Heart left ventricle (tissue), 13 donors: ENCODE measurements at regions not wholly inside any gene's neighbourhood (a gene's known extent, or its start where the extent isn't known, plus 50 kb on each side); places are given as distances from the start of the nearest gene placed in this dataset.

Experiments used
- POLR2A ChIP-seq, 2 donors: fragments of 450-650 bp; IDR thresholded peaks; one replicate each; pipeline ENCODE4 v1.6.1; 2017; ENCODE audit warnings: antibody characterized with exemption in 2 of 2, mild to moderate bottlenecking in 2 of 2, moderate library complexity in 2 of 2
- TF ChIP-seq, protein P1 (sequence below), 12 donors: fragments of 200-600 bp; sonication (generic) in 4 of 12; IDR thresholded peaks; one replicate each; pipeline versions ENCODE4 v1.5.0 to v1.8.0; 2018 to 2022; ENCODE audit warnings: antibody characterized with exemption in 12 of 12, mild to moderate bottlenecking in 5 of 12
- donor health status: ischemic (EF 13 %, LVEDD 7.1; RV severe dilation, severe dysfunction).
- donor health status: DM: no; HTN: yes; CAD: no.
- donor health status: DM: no; HTN: no; CAD: no.
- donor health status: ischemic (EF 25% LVEDD 6.9; RV normal size, moderate dysfunction).
- donor health status: ischemic (EF 25% LVEDD 5.7; RV mildly dilated, moderate dysfunction).
- donor health status: ischemic (EF 35%, LVEDD 5.7; RV mildly dilated, moderate dysfunction).
- donor health status: nonischemic (EF 11% LVEDD 7.7; RV severe dilation, severe dysfunction).
- donor health status: DM: yes; HTN: yes; CAD: no.
- donor health status: PGD.
- donor health status: ischemic (EF 29% LVEDD 5.4; RV normal size, mild dysfunction).
- donor health status: nonischemic (EF 23%, LVEDD 6.1; RV moderate dilation, normal function).

- TF ChIP-seq, protein P1, sequence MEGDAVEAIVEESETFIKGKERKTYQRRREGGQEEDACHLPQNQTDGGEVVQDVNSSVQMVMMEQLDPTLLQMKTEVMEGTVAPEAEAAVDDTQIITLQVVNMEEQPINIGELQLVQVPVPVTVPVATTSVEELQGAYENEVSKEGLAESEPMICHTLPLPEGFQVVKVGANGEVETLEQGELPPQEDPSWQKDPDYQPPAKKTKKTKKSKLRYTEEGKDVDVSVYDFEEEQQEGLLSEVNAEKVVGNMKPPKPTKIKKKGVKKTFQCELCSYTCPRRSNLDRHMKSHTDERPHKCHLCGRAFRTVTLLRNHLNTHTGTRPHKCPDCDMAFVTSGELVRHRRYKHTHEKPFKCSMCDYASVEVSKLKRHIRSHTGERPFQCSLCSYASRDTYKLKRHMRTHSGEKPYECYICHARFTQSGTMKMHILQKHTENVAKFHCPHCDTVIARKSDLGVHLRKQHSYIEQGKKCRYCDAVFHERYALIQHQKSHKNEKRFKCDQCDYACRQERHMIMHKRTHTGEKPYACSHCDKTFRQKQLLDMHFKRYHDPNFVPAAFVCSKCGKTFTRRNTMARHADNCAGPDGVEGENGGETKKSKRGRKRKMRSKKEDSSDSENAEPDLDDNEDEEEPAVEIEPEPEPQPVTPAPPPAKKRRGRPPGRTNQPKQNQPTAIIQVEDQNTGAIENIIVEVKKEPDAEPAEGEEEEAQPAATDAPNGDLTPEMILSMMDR (IDR thresholded peaks at IDR 0.05) = no peak
- no peak for TF ChIP-seq POLR2A (IDR thresholded peaks at IDR 0.05)
These were observed 236.3 kb downstream of the COL4A1 start for GRCh38 chr13:110070511-110071120.
